Limb (tissue), 2 donors: ENCODE measurements at regions not wholly inside any gene's neighbourhood (a gene's known extent, or its start where the extent isn't known, plus 50 kb on each side); places are given as distances from the start of the nearest gene placed in this dataset.
"Not testable (repeated sequence)": the region's sequence is repeated elsewhere in the genome, so short reads cannot be mapped to it uniquely, and the experiment has no call there.

Source experiments
- DNase-seq, 2 donors: peaks; one replicate each; pipeline ENCODE4 v3.0.0-alpha.2; 2016; ENCODE audit errors: extremely low spot score in 2 of 2

- not testable (repeated sequence) for DNase-seq
These were observed 73.2 kb upstream of the MRPS22 start for GRCh38 chr3:139270652-139271051.

DNA sequence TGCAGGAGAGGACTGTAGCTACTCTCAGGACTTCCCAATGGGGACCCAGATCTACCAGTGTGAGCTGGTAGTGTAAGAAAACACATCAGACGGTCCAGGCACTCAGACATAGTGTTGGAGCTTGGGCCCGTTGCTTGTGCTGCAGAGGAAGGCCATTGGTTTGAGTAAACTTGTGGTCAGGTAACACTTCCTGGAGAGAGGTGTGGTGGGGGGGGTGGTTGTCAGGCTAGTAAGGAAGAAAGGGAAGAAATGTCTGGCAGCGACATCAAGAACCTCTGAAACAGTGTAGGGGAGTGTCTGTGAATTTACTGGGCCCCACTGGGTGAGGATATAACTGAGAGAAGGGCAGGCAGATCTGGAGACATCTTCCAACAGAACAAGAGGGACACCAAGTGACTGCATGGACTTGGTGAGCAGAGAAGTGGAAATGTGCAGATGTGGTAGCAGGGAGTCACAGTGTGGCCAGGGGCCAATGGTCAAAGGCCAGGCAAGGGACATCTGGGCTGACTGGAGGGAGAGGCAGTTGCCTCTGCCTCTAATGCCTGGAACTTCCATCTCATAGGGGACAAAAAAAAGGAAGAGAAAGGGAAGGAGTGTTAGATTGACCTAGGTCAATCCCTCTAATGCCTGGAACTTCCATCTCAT lies 63.7 kb upstream of the MRPS22 start:
- DNase-seq = no peak

DNA sequence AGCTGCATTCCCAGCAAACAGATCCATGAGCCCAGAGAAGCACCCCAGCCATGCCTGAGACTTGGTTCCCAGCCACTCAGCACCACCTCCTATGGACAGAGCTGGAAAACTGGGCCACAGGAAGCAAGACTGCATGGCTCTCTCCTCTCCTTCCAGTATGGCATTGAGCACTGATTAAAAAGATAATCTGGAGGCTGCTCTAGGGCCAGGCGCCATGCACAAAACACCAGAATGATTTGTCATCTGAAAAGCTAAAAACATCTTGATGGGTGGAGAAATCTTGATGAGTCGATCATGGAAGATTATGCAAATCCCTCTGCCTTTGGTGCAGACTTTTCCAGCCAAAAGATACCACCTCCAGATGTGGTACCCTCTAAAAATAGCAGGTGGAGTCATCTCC lies 62.7 kb upstream of the MRPS22 start:
- no peak for DNase-seq

- DNase-seq = no peak
These were observed 62.2 kb upstream of the MRPS22 start for GRCh38 chr3:139281522-139282196.

GRCh38 chr3:139283301-139283700 lies 60.5 kb upstream of the MRPS22 start:
- DNase-seq = no peak

DNA sequence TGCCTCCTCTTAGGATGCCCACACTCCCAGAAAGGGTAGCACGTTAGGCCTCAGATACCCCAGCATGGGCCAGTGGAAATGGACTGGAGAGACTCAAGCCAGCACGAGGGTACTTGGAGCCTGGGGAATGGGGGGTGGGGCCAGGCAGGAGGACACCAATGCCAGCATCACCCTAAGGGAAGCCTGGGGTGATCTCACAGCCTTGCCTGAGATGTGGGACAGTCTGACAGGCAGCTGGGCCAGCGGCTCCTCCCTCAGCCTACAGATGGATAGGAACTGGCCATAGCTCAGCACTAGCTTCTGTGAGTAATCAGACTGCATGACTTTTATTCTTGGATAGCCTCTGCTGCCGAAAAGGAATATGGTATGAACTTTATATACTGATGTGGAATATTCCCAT lies 59.6 kb upstream of the MRPS22 start:
- DNase-seq = no peak

GRCh38 chr3:139285691-139286090 lies 58.1 kb upstream of the MRPS22 start:
- no peak for DNase-seq

GRCh38 chr3:139286241-139286640 lies 57.6 kb upstream of the MRPS22 start:
- DNase-seq = no peak

GRCh38 chr3:139286825-139287224 lies 57.0 kb upstream of the MRPS22 start:
- DNase-seq = no peak

DNA sequence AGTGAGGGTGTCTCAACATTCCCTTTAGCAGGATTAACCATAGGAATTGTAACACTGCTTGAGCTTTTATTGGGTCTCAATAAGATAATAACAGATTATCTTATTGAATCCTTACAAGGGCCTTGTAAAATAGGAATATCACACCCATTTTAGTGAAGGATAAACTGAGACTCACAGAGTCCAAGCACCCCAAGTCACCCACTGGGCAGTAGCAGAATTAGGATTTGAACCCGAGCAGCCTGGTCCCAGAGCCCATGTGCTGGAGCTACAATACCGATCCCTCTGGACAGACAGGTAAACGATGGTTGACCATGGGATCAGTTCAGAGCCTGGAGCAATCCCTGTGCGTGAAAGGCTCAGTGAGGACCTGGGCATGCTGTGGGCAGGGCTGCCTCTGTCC lies 56.3 kb upstream of the MRPS22 start:
- DNase-seq = no peak

DNA sequence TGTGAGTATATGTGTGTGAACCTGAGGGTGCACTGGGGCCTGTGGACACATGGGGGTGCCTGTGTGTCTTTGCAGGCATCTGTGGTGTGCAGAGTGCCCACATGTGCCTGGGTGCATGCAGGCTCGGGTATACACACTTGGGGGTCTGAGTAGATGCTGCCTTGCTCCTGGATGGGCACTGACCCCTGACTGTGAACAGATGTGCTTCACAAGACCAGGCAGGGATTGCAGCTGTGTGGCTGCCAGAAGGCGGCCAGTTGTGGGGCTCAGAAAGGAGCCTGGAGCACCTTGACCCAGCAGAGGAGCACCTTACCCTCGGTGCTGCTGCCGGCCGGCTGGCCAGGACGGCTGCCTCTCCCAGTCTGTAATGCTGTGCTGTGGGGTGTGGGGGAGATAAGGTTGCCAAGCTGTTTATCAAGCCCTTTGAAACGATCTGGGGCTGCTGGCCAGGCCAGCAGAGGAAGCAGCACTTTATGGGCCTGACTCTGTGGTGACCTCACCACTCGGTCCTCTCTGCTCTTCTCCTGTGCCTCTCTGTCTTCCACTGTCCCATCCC lies 55.5 kb upstream of the MRPS22 start:
- no peak for DNase-seq

GRCh38 chr3:139289860-139290524 lies 53.8 kb upstream of the MRPS22 start:
- DNase-seq = no peak

DNA sequence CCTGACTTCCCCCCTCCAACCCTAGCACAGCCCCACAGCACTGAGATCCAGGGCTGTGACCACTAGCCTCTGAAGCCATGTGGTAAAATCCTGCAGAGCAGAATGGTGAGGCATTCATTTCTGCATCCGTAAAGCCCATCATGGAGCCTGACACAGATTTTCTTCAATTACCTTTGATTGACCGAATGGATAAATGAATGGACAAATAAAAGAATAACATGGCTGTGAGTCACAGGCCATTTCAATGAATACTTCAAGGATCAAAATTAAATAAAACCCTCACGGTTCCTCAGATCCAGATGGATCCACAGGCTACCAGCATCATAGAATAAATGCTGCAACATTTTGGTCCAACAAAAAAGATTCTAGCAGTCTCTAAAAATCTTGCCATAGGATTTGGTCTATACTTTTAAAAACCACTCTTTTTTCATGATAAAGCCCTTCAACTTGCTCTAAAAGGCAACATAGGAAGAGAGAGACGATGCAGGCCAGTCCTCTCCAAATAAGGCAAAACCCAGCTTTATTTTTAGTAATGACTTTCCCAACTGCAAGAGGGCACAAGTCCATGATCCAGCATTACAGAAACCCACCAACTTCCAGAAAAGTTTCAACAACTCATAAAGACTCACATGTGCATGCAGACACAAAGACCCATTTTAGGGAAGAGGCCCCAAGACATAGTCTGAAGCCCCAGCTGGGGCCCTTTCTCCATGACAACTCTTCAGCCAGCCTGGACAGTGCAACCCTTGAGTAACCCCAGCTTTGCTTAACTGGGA lies 52.4 kb upstream of the MRPS22 start:
- no peak for DNase-seq

DNA sequence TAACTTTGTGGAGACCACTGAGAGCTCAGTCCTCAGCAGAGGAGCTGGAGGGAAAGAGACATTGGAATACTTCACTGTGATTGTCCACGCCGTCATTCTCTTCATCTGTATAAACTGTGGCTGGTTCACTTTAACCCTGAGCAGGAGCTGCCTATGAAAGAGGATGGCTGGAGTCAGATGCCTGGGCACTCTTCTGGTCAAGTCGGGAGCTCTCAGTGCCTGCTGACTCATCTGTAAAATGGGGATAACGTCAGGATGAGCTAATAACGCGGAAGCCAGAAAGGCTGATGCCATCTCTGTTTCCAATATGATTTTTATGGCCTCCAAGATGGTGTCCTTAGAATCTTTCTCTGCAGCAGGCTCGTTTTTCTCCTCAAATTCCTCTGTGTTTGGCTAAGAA lies 51.6 kb upstream of the MRPS22 start:
- no peak for DNase-seq

GRCh38 chr3:139292711-139293664 lies 50.8 kb upstream of the MRPS22 start:
- DNase-seq = no peak

DNA sequence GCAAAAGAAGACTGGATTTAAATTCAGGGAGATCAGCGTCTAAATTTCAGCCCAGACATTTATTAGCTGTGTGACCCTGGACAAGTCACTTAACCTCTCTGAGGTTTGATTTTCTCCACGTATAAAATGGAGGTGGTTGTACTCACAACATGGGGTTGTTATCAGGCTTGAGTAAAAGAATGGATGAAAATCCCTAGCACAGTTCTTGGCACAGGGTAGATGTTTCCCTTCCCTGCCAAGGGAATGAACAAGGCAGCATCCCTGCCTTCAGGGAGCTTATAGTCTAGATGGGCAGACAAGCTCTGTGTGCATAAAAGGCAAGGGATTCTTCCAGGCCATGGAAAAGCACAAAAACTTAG lies 50.2 kb upstream of the MRPS22 start:
- no peak for DNase-seq
